H1 (cell line): ENCODE measurements at regions not wholly inside any gene's neighbourhood (a gene's known extent, or its start where the extent isn't known, plus 50 kb on each side); places are given as distances from the start of the nearest gene placed in this dataset.

Source experiments
- CTCF ChIA-PET: fragments of 300-600 bp; sonication (Branson Sonifier 250); formaldehyde crosslinking; loops from one replicate; lab custom pipeline; 2021; ENCODE audit not compliant: partially characterized antibody; lab: Charles Lee
- POLR2A ChIA-PET: fragments of 300-600 bp; sonication (Branson Sonifier 250); formaldehyde crosslinking; loops from one replicate; lab custom pipeline; 2021; ENCODE audit warnings: inconsistent platforms; ENCODE audit not compliant: partially characterized antibody; lab: Charles Lee
- DNase-seq, 2 experiments: peaks; one replicate each; pipeline versions ENCODE4 v3.0.0 to v3.0.0-alpha.2; 2010 to 2022; ENCODE audit warnings: low spot score in 2 of 2, low read depth in 1 of 2, mixed read lengths in 1 of 2
- FAIRE-seq: peaks from 2 replicates; lab custom pipeline; 2011; peaks lifted over from hg19 to GRCh38; lab: Jason Lieb, UNC
- H2AFZ ChIP-seq: 2 replicates; pipeline ENCODE4 v1.8.1; 2012; ENCODE audit warnings: low read length, inconsistent platforms
- H2AK5ac ChIP-seq: 2 replicates; pipeline ENCODE4 v1.6.1; 2013; ENCODE audit warnings: low read depth, low read length
- H2BK120ac ChIP-seq: replicated peaks from 2 replicates; pipeline ENCODE3; 2013; ENCODE audit warnings: low read depth, low read length, inconsistent platforms
- H2BK12ac ChIP-seq: 2 replicates; pipeline ENCODE4 v1.6.1; 2013; ENCODE audit warnings: low read depth, low read length
- H2BK15ac ChIP-seq: 2 replicates; pipeline ENCODE4 v1.6.1; 2013; ENCODE audit warnings: low read length
- H2BK20ac ChIP-seq: 2 replicates; pipeline ENCODE4 v1.6.1; 2013; ENCODE audit warnings: low read length
- H2BK5ac ChIP-seq: 2 replicates; pipeline ENCODE4 v1.6.1; 2013; ENCODE audit warnings: low read depth, low read length
- H3K14ac ChIP-seq: 2 replicates; pipeline ENCODE4 v1.6.1; 2013; ENCODE audit warnings: inconsistent platforms; ENCODE audit not compliant: insufficient read length
- H3K18ac ChIP-seq: 2 replicates; pipeline ENCODE4 v1.6.1; 2013; ENCODE audit warnings: low read length; ENCODE audit errors: extremely low read depth
- H3K23ac ChIP-seq: 2 replicates; pipeline ENCODE4 v1.6.1; 2013; ENCODE audit warnings: inconsistent platforms; ENCODE audit not compliant: insufficient read length
- H3K23me2 ChIP-seq: 2 replicates; pipeline ENCODE4 v1.6.1; 2013; ENCODE audit warnings: low read depth, low read length
- H3K27ac ChIP-seq: 2 replicates; pipeline ENCODE4 v1.6.1; 2011; ENCODE audit warnings: low read depth, low read length, inconsistent platforms
- H3K27me3 ChIP-seq, 4 experiments: replicated peaks in 1 of 4; 1 replicate in 1 of 4; 2 replicates in 3 of 4; pipeline versions ENCODE4 v1.6.1 to v1.8.1; 2011 to 2013; ENCODE audit warnings: low read length in 3 of 4, mild to moderate bottlenecking in 3 of 4, inconsistent platforms in 2 of 4, mixed read lengths in 2 of 4, moderate library complexity in 1 of 4; ENCODE audit not compliant: control insufficient read depth in 3 of 4, insufficient read depth in 3 of 4; ENCODE audit errors: extremely low read depth in 1 of 4
- H3K36me3 ChIP-seq, 4 experiments: 2 replicates each; pipeline versions ENCODE4 v1.6.1 to v1.8.1; 2011 to 2013; ENCODE audit warnings: mild to moderate bottlenecking in 4 of 4, low read length in 3 of 4, moderate library complexity in 2 of 4, control low read depth in 1 of 4, inconsistent platforms in 1 of 4; ENCODE audit not compliant: insufficient read depth in 4 of 4, control insufficient read depth in 2 of 4
- H3K4ac ChIP-seq: replicated peaks from 2 replicates; pipeline ENCODE3; 2013; ENCODE audit warnings: low read length, low read depth, mixed read lengths, inconsistent platforms; ENCODE audit not compliant: insufficient read length
- H3K4me1 ChIP-seq, 4 experiments: replicated peaks in 1 of 4; 1 replicate in 1 of 4; 2 replicates in 3 of 4; pipeline versions ENCODE4 v1.6.1 to v1.8.1; 2011 to 2013; ENCODE audit warnings: low read length in 3 of 4, inconsistent platforms in 2 of 4, mixed read lengths in 1 of 4; ENCODE audit not compliant: insufficient read depth in 4 of 4, control insufficient read depth in 3 of 4
- H3K4me2 ChIP-seq, 2 experiments: 2 replicates each; pipeline versions ENCODE4 v1.6.1 to v1.8.1; 2011 to 2013; ENCODE audit warnings: low read depth in 2 of 2, low read length in 2 of 2, control low read depth in 1 of 2, inconsistent platforms in 1 of 2, mild to moderate bottlenecking in 1 of 2; ENCODE audit not compliant: insufficient read depth in 1 of 2
- H3K4me3 ChIP-seq, 4 experiments: fragments of 200-600, 300-600 bp in 1 of 4; sonication (generic), shearing (Covaris generic), sonication (Bioruptor Twin) in 1 of 4; 2 replicates each; pipeline versions ENCODE4 v1.5.1 to v1.8.1; 2011 to 2016; ENCODE audit warnings: low read length in 4 of 4, low read depth in 3 of 4, control low read depth in 2 of 4, inconsistent platforms in 2 of 4, mild to moderate bottlenecking in 2 of 4, mixed read lengths in 1 of 4, moderate library complexity in 1 of 4; ENCODE audit not compliant: insufficient read depth in 2 of 4; ENCODE audit errors: extremely low read depth in 1 of 4
- H3K56ac ChIP-seq: replicated peaks from 2 replicates; pipeline ENCODE3; 2013; ENCODE audit warnings: low read depth, mild to moderate bottlenecking, mixed read lengths, low read length, inconsistent platforms; ENCODE audit not compliant: insufficient read length
- H3K79me1 ChIP-seq: 2 replicates; pipeline ENCODE4 v1.6.1; 2013; ENCODE audit warnings: low read depth, low read length, control low read depth
- H3K79me2 ChIP-seq, 2 experiments: 2 replicates each; pipeline versions ENCODE4 v1.6.1 to v1.8.1; 2012 to 2013; ENCODE audit warnings: low read length in 2 of 2, mild to moderate bottlenecking in 2 of 2, inconsistent platforms in 1 of 2; ENCODE audit not compliant: insufficient read depth in 2 of 2, control insufficient read depth in 1 of 2
- H3K9ac ChIP-seq, 4 experiments: replicated peaks in 1 of 4; 1 replicate in 1 of 4; 2 replicates in 3 of 4; pipeline versions ENCODE4 v1.6.1 to v1.8.1; 2011 to 2013; ENCODE audit warnings: low read depth in 3 of 4, low read length in 3 of 4, control low read depth in 2 of 4, mild to moderate bottlenecking in 2 of 4, moderate library complexity in 2 of 4, inconsistent platforms in 1 of 4; ENCODE audit errors: extremely low read depth in 1 of 4
- H3K9me3 ChIP-seq, 2 experiments: 2 replicates each; pipeline versions ENCODE4 v1.6.1 to v1.8.1; 2012 to 2013; ENCODE audit warnings: mild to moderate bottlenecking in 2 of 2, moderate library complexity in 2 of 2, control low read depth in 1 of 2, inconsistent platforms in 1 of 2, low read depth in 1 of 2, low read length in 1 of 2, mixed read lengths in 1 of 2; ENCODE audit not compliant: insufficient read depth in 2 of 2
- H4K20me1 ChIP-seq, 2 experiments: replicated peaks in 1 of 2; 2 replicates each; pipeline versions ENCODE3 to v1.8.1; 2011 to 2013; ENCODE audit warnings: inconsistent platforms in 2 of 2, low read length in 2 of 2, mild to moderate bottlenecking in 1 of 2; ENCODE audit not compliant: insufficient read depth in 2 of 2, control insufficient read depth in 1 of 2
- H4K5ac ChIP-seq: 2 replicates; pipeline ENCODE4 v1.6.1; 2013; ENCODE audit warnings: low read length, low read depth, mixed read lengths, inconsistent platforms; ENCODE audit not compliant: insufficient read length
- H4K8ac ChIP-seq: 2 replicates; pipeline ENCODE4 v1.8.0; 2013; ENCODE audit warnings: mild to moderate bottlenecking, moderate library complexity, low read length, inconsistent platforms; ENCODE audit not compliant: insufficient read depth; ENCODE audit errors: extremely low read depth
- H4K91ac ChIP-seq: replicated peaks from 2 replicates; pipeline ENCODE3; 2013; ENCODE audit warnings: low read length, mixed read lengths, inconsistent platforms; ENCODE audit not compliant: insufficient read length
- CHD2 ChIP-seq: IDR thresholded peaks from 2 replicates; pipeline ENCODE4 v1.6.1; 2012; ENCODE audit warnings: low read length, improper control_type of control experiment
- WGBS, 2 experiments: shearing (Covaris generic) in 1 of 2; methylation state at CpG; one replicate each; pipeline versions ENCODE4 v1.1.6 to v1.1.7; 2013 to 2015; ENCODE audit warnings: low lambda C conversion rate in 2 of 2, mixed read lengths in 2 of 2, inconsistent platforms in 1 of 2, low coverage in 1 of 2, missing lambda C conversion rate in 1 of 2; ENCODE audit not compliant: insufficient replicate concordance in 2 of 2, insufficient coverage in 1 of 2, insufficient read length in 1 of 2; ENCODE audit errors: extremely low coverage in 1 of 2, missing lambda C conversion rate in 1 of 2; 5-methylcytosine and 5-hydroxymethylcytosine counted together

- Histone ChIP-seq H3K14ac (no peak overlapping the region), H3K18ac (no peak overlapping the region), H3K79me2 (no peaks in the 10 kb centered on the region), H3K9me3 (no peaks in the 10 kb centered on the region), H2BK5ac (no peak overlapping the region), H2AK5ac (no peak overlapping the region), H3K4me3 (no peak overlapping the region), H2BK120ac (no peak overlapping the region), H3K27me3 (no peaks in the 10 kb centered on the region), H4K8ac (no peak overlapping the region), H2BK12ac (no peak overlapping the region), H3K4me1 (no peaks in the 10 kb centered on the region; a peak in 1 of 7 replicates), H4K91ac (no peak overlapping the region), H2AFZ (no peak overlapping the region), H3K23ac (no peak overlapping the region), H4K20me1 (no peaks in the 10 kb centered on the region), H3K23me2 (no peaks in the 10 kb centered on the region), H3K4me2 (no peak overlapping the region), H3K56ac (no peak overlapping the region), H3K36me3 (no peaks in the 10 kb centered on the region), H2BK15ac (no peak overlapping the region), H3K4ac (no peak overlapping the region), H2BK20ac (no peak overlapping the region), H3K9ac (no peak overlapping the region), H3K79me1 (no peaks in the 10 kb centered on the region), H4K5ac (no peak overlapping the region), H3K27ac (no peak overlapping the region)
- CTCF ChIA-PET: interaction anchor here (0.9 to 2.5 kb wide), 6 partner anchors 10 to 723 kb away, joined by 3 to 7 read pairs (median 3); no protein-coding TSS in a partner anchor
- no peak for TF ChIP-seq CHD2
- DNase-seq: no peak
- whole genome bisulfite sequencing, 2 experiments: 96% methylated on average over 5 of the region's 5 CpGs; no CpG with 5 or more reads in 1 of the 2 experiments
- no peak for FAIRE-seq
- POLR2A ChIA-PET: no interaction called here
Observed at GRCh38 chr10:113297226-113297625, 255.6 kb upstream of the HABP2 start.
